Colonic mucosa (tissue), 4 donors: ENCODE measurements at regions not wholly inside any gene's neighbourhood (a gene's known extent, or its start where the extent isn't known, plus 50 kb on each side); places are given as distances from the start of the nearest gene placed in this dataset.

Source experiments
- DNase-seq: peaks from one replicate; pipeline ENCODE4 v3.0.0-alpha.2; 2020
- H3K27ac ChIP-seq: fragments of 200-600 bp; one replicate; pipeline ENCODE4 v1.8.0; 2021
- H3K27me3 ChIP-seq: fragments of 200-600 bp; one replicate; pipeline ENCODE4 v1.8.0; 2021
- H3K36me3 ChIP-seq: fragments of 200-600 bp; one replicate; pipeline ENCODE4 v1.8.0; 2021
- H3K4me1 ChIP-seq: fragments of 200-600 bp; one replicate; pipeline ENCODE4 v1.8.0; 2021; ENCODE audit warnings: mild to moderate bottlenecking
- H3K4me3 ChIP-seq: fragments of 200-600 bp; one replicate; pipeline ENCODE4 v1.8.0; 2021
- H3K9ac ChIP-seq, 2 donors: one replicate each; pipeline ENCODE4 v1.7.0; 2013; ENCODE audit warnings: control low read depth in 2 of 2, low read depth in 2 of 2, low read length in 2 of 2
- H3K9me3 ChIP-seq: fragments of 200-600 bp; one replicate; pipeline ENCODE4 v1.8.0; 2021
- intact Hi-C: fragments of 100-400 bp; cut with DNase I; formaldehyde crosslinking; loops from one replicate; pipeline ENCODE4 v1.14.1; 2022
- TF ChIP-seq, protein P1 (sequence below): fragments of 200-600 bp; IDR thresholded peaks from one replicate; pipeline ENCODE4 v1.8.0; 2022; ENCODE audit warnings: antibody characterized with exemption, mild to moderate bottlenecking
- donor health status: healthy.
- donor health status: DM: no; HTN: no; CAD: no.
- donor health status: DM: no; HTN: no; CAD: no.

DNA sequence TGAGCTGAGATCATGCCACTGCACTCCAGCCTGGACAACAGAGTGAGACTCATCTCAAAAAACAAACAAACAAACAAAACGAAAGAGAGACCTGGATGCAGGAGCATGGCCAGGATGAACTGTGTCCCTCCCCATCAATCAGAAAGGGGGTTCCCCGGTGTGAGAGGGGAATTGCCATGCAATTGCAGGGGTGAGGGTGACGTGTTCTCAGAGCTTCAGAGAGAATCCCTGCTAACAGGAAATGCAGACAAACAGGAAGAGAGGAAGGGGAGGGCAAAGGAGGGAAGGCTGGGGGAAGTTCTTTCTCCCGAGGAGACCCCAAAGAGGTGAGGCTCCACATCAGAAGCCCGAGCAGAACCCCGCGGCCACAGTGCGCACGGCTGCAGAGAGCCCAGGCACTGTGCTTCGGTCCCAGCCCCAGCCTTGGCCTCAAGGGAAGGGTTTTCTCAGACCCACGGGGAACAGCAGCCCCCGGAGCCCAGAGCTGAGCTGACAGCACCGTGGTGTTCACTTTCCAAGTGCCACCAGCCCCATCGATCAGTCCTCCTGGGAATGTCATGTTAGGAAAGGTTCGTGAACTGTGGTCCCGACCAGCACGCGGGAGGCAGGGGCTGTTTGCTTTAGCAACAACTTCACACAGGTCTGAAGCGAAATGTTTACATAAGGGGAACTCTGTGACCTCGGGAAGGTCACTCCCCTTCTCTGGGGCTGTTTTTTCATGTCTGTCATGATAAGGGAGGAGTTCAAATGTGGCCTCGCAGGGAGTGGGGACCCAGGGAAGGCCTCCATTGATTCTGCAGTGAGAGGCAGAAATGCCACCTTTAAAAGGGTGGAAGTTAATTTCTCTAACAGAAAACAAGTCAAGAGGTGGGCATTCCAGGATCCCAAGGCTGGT is 108.0 kb upstream of the ANO1 start:
- no peak overlapping the region for H3K4me3 ChIP-seq
- H3K9me3 ChIP-seq, result no peaks in the 10 kb centered on the region
- H3K4me1 ChIP-seq, result peaks cover 6% of the 10 kb centered on the region
- H3K27me3 ChIP-seq, result no peaks in the 10 kb centered on the region
- peak overlapping the region in 1 of 2 donors; percentile 19 for H3K9ac ChIP-seq
- no peaks in the 10 kb centered on the region for H3K36me3 ChIP-seq
- DNase-seq, result no peak
- TF ChIP-seq, protein P1, sequence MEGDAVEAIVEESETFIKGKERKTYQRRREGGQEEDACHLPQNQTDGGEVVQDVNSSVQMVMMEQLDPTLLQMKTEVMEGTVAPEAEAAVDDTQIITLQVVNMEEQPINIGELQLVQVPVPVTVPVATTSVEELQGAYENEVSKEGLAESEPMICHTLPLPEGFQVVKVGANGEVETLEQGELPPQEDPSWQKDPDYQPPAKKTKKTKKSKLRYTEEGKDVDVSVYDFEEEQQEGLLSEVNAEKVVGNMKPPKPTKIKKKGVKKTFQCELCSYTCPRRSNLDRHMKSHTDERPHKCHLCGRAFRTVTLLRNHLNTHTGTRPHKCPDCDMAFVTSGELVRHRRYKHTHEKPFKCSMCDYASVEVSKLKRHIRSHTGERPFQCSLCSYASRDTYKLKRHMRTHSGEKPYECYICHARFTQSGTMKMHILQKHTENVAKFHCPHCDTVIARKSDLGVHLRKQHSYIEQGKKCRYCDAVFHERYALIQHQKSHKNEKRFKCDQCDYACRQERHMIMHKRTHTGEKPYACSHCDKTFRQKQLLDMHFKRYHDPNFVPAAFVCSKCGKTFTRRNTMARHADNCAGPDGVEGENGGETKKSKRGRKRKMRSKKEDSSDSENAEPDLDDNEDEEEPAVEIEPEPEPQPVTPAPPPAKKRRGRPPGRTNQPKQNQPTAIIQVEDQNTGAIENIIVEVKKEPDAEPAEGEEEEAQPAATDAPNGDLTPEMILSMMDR, result no peak
- H3K27ac ChIP-seq, result no peak overlapping the region
- intact Hi-C loops, result no loop called here

DNA sequence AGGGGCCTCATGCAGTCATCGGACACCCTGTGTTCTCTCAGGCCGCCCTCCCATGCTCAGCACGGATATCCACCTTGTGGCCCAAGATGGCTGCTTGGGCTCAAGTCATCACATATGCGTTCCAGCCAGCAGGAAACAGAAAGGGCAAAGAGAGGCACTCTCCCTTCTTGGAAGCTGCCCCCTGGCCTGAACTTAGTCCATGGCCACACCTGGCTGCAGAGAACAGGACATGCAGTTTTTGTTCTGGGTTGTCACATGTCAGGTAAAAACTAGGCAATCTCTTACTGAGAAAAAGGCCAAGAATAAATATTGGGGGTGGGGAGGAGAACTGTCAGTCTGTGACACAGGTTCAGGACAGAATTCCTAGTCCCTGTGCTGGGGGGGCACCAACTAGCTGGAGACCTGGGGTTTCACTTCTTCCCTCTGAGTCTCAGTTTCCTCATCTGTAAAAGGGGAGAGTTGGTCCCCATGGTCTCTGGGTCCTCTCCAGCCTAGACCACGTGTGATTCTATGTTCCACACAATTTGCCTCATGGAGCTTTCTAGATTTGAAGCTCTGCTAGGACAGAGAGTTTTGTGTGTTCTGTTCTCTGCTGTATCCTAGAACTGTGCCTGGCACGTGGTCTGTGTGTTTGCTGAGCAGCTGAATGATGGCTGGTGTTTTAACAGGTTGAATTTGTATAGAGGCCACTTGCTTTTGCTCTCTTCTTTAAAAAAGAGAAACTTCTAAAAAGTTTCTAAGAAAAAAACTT is 107.2 kb upstream of the ANO1 start:
- H3K4me3 ChIP-seq, result no peak overlapping the region
- no peaks in the 10 kb centered on the region for H3K27me3 ChIP-seq
- intact Hi-C loops, result no loop called here
- TF ChIP-seq, protein P1, result no peak
- peaks cover 6% of the 10 kb centered on the region for H3K4me1 ChIP-seq
- no peaks in the 10 kb centered on the region for H3K9me3 ChIP-seq
- no peak for DNase-seq
- H3K9ac ChIP-seq, result no peak overlapping the region
- no peaks in the 10 kb centered on the region for H3K36me3 ChIP-seq
- no peak overlapping the region for H3K27ac ChIP-seq

DNA sequence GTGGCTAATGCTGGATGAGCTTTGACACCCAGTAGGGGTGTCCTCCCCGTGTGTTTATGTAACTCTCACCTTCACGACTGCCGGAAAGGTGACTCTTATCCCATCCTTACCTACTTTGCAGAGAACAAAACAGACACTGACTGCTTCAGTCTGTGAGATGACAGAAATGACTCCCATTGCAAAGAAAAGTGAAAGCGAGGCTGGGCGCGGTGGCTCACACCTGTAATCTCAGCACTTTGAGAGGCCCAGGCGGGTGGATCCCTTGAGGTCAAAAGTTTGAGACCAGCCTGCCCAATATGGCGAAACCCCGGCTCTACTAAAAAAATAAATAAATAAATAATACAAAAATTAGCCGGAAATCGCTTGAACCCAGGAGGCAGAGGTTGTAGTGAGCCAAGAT is 106.4 kb upstream of the ANO1 start:
- H3K36me3 ChIP-seq, result no peaks in the 10 kb centered on the region
- no peak overlapping the region for H3K27ac ChIP-seq
- DNase-seq, result no peak
- no peak overlapping the region for H3K9ac ChIP-seq
- H3K4me3 ChIP-seq, result no peak overlapping the region
- TF ChIP-seq, protein P1, result no peak
- intact Hi-C loops, result no loop called here
- H3K4me1 ChIP-seq, result peaks cover 6% of the 10 kb centered on the region
- H3K27me3 ChIP-seq, result no peaks in the 10 kb centered on the region
- H3K9me3 ChIP-seq, result no peaks in the 10 kb centered on the region

DNA sequence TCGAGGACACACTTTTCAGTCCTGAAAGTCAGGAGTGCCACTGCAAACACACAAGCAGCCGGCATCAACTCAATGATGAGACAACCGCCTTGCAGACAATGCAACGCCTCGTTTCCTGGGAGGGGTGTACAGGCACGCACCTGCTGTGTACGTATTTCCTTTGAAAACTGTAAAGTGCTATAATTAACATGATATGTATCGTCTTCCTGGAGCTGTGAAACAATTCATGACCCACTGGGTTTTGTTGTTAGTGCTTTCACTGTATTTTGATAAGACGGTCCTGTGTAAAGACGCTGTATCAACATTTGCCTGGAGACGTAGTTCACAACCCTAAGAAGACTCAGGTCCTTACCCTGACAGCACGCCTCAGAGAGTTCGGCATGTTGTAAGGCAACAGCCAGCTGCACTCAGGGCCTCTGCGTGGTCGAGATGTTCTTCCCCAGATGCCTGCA is 105.7 kb upstream of the ANO1 start:
- no peaks in the 10 kb centered on the region for H3K9me3 ChIP-seq
- H3K9ac ChIP-seq, result no peak overlapping the region
- DNase-seq, result peak; percentile 68
- intact Hi-C loops, result no loop called here
- no peaks in the 10 kb centered on the region for H3K36me3 ChIP-seq
- TF ChIP-seq, protein P1, result no peak
- H3K4me3 ChIP-seq, result no peak overlapping the region
- peak overlapping the region; percentile 14 for H3K27ac ChIP-seq
- H3K27me3 ChIP-seq, result no peaks in the 10 kb centered on the region
- H3K4me1 ChIP-seq, result peaks cover 6% of the 10 kb centered on the region

DNA sequence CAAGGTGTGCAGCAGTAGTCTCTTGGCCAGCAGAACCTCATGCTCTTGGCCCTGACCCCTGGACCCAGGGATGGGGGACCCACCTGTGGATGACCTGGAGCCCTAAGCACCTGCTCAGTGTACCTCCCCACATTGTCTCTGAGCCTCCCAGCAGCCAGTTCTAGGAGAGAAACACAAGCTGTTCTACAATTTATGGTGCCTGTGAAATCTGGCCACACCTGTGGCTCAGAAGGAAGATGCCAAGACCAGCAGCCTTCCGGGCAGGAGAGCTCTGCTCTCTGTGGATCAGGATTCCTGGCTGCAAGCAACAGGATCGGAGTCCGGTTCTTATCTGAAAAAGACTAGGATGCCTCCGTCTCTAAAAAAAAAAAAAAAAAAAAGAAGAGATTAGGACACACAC is 103.6 kb upstream of the ANO1 start:
- intact Hi-C loops, result no loop called here
- DNase-seq, result peak; percentile 36
- H3K36me3 ChIP-seq, result no peaks in the 10 kb centered on the region
- H3K4me1 ChIP-seq, result peaks cover 6% of the 10 kb centered on the region
- no peaks in the 10 kb centered on the region for H3K27me3 ChIP-seq
- peak overlapping the region in 1 of 2 donors; percentile 31 for H3K9ac ChIP-seq
- no peak overlapping the region for H3K27ac ChIP-seq
- TF ChIP-seq, protein P1, result no peak
- H3K9me3 ChIP-seq, result no peaks in the 10 kb centered on the region
- no peak overlapping the region for H3K4me3 ChIP-seq
